H1 (cell line): ENCODE measurements at regions not wholly inside any gene's neighbourhood (a gene's known extent, or its start where the extent isn't known, plus 50 kb on each side); places are given as distances from the start of the nearest gene placed in this dataset.

Experiments used
- GABPA ChIP-seq: IDR thresholded peaks from 2 replicates; pipeline ENCODE4 v1.6.1; 2011; ENCODE audit warnings: mild to moderate bottlenecking, low read length, moderate library complexity, borderline replicate concordance; ENCODE audit not compliant: insufficient read depth
- RXRA ChIP-seq: IDR thresholded peaks from 2 replicates; pipeline ENCODE4 v1.6.1; 2011; ENCODE audit warnings: low read depth, mild to moderate bottlenecking, low read length, moderate library complexity; ENCODE audit not compliant: insufficient read depth
- SIN3A ChIP-seq, 2 experiments: IDR thresholded peaks in 1 of 2; conservative IDR thresholded peaks in 1 of 2; 2 replicates each; pipeline ENCODE4 v1.6.1; 2011 to 2012; ENCODE audit warnings: low read length in 2 of 2, improper control_type of control experiment in 1 of 2, low read depth in 1 of 2, mild to moderate bottlenecking in 1 of 2
- TCF12 ChIP-seq: IDR thresholded peaks from 2 replicates; pipeline ENCODE4 v1.6.1; 2011; ENCODE audit warnings: low read depth, mild to moderate bottlenecking, low read length

- peak; percentile 57; the same call in 1 of the 2 replicates for TF ChIP-seq GABPA
- no peak for TF ChIP-seq SIN3A (conservative IDR thresholded peaks at IDR 0.05 in 1 of 2, IDR thresholded peaks at IDR 0.05 in 1 of 2; ENCODE audit: low read depth in 1 of 2, low read length in 2 of 2)
- TF ChIP-seq RXRA, result no peak
- no peak for TF ChIP-seq TCF12
Observed at GRCh38 chr16:85245307-85246172, 133.3 kb upstream of the CIBAR2 start (continued).
